CMK (cell line): ENCODE measurements at regions not wholly inside any gene's neighbourhood (a gene's known extent, or its start where the extent isn't known, plus 50 kb on each side); places are given as distances from the start of the nearest gene placed in this dataset.
"Not testable (repeated sequence)": the region's sequence is repeated elsewhere in the genome, so short reads cannot be mapped to it uniquely, and the experiment has no call there.

Source experiments
- DNase-seq: peaks from one replicate; pipeline ENCODE4 v3.0.0-alpha.2; 2010; ENCODE audit warnings: low read depth

- no peak for DNase-seq
Observed at GRCh38 chr10:20399772-20400171, 497.3 kb downstream of the NEBL start.

- DNase-seq = no peak
Observed at GRCh38 chr10:20396701-20397100, 500.4 kb downstream of the NEBL start.

- no peak for DNase-seq
Observed at GRCh38 chr10:20396205-20396604, 500.9 kb downstream of the NEBL start.

- no peak for DNase-seq
Observed at GRCh38 chr10:20391629-20392028, 505.5 kb downstream of the NEBL start.

- no peak for DNase-seq
Observed at GRCh38 chr10:20381761-20382160, 515.4 kb downstream of the NEBL start.

GRCh38 chr10:20380401-20380800 lies 516.7 kb downstream of the NEBL start:
- DNase-seq = no peak

- DNase-seq = no peak
Observed at GRCh38 chr10:20372748-20373147, 524.4 kb downstream of the NEBL start.

- not testable (repeated sequence) for DNase-seq
Observed at GRCh38 chr10:20370977-20371533, 526.1 kb downstream of the NEBL start.

- no peak for DNase-seq
Observed at GRCh38 chr10:20369863-20370736, 527.0 kb downstream of the NEBL start.

GRCh38 chr10:20363684-20364083 lies 533.4 kb downstream of the NEBL start:
- no peak for DNase-seq

GRCh38 chr10:20355915-20356314 lies 539.7 kb downstream of the PLXDC2 start:
- no peak for DNase-seq

GRCh38 chr10:20355011-20355410 lies 538.8 kb downstream of the PLXDC2 start:
- no peak for DNase-seq

GRCh38 chr10:20354166-20354565 lies 537.9 kb downstream of the PLXDC2 start:
- DNase-seq = no peak

GRCh38 chr10:20350509-20350908 lies 534.3 kb downstream of the PLXDC2 start:
- DNase-seq = no peak

GRCh38 chr10:20343036-20343435 lies 526.8 kb downstream of the PLXDC2 start:
- DNase-seq = no peak
